ENCODE measurements at regions not wholly inside any gene's neighbourhood (a gene's known extent, or its start where the extent isn't known, plus 50 kb on each side); places are given as distances from the start of the nearest gene placed in this dataset.

- BruUV-seq (replicated peaks) = no TSS peak
- intact Hi-C loops (cut with micrococcal nuclease) (no loop called here), in situ Hi-C loops (cut with MboI) (no loop called here)
- Histone ChIP-seq H3K27ac (ENCODE audit: extremely low read depth, low read depth, low read length) (no peak overlapping the region), H3K79me2 (ENCODE audit: control insufficient read depth, insufficient read depth, low read length) (no peaks in the 10 kb centered on the region), H4K20me1 (replicated peaks; ENCODE audit: control insufficient read depth, insufficient read depth, low read length) (no peaks in the 10 kb centered on the region; the same call in 1 of the 2 replicates), H3K4me3 (no peak overlapping the region), H3K9me3 (replicated peaks; ENCODE audit: control insufficient read depth, insufficient read depth, low read depth, low read length) (no peaks in the 10 kb centered on the region), H3K27me3 (ENCODE audit: control insufficient read depth in 2 of 2, insufficient read depth in 2 of 2, low read length in 2 of 2) (no peaks in the 10 kb centered on the region), H3K4me2 (ENCODE audit: insufficient read depth, low read length) (no peak overlapping the region), H3K9ac (ENCODE audit: insufficient read depth in 1 of 2, low read depth in 2 of 2, low read length in 2 of 2) (no peak overlapping the region), H2AFZ (ENCODE audit: low read depth, low read length) (no peak overlapping the region), H3K9me1 (ENCODE audit: control insufficient read depth, insufficient read depth, low read length) (no peaks in the 10 kb centered on the region), H3K36me3 (ENCODE audit: control insufficient read depth, insufficient read depth, low read length) (no peaks in the 10 kb centered on the region), H3K4me1 (replicated peaks in 1 of 2; ENCODE audit: control insufficient read depth in 2 of 2, insufficient read depth in 2 of 2, low read length in 2 of 2) (no peaks in the 10 kb centered on the region)
- CTCF ChIA-PET (ENCODE audit: low intra/inter-chr PET ratio) = no interaction called here
- POLR2A ChIA-PET = no interaction called here
- DNase-seq (ENCODE audit: extremely low read depth in 1 of 4, low spot score in 3 of 4) (peak in 1 of 4 experiments; percentile 4), ATAC-seq (peak; percentile 42; the same call in 1 of the 3 replicates), FAIRE-seq (no peak)
- TF ChIP-seq ZNF76 (CRISPR knock-in tag; IDR thresholded peaks at IDR 0.05; ENCODE audit: borderline replicate concordance) = no peak
- no peak for TF ChIP-seq E2F1 (CRISPR knock-in tag; IDR thresholded peaks at IDR 0.05)
- peak; percentile 65 for TF ChIP-seq BHLHE40 (IDR thresholded peaks at IDR 0.05; ENCODE audit: low read length)
- TF ChIP-seq RAD21 (CRISPR knock-in tag; conservative IDR thresholded peaks at IDR 0.05 in 1 of 2, IDR thresholded peaks at IDR 0.05 in 1 of 2) = peak in 1 of 2 experiments; percentile 38; a peak in 2 of 4 replicates
- 0 out of 2 replicates have a peak, but pooled peaks have one; percentile 17 for TF ChIP-seq DEAF1 (CRISPR knock-in tag; IDR thresholded peaks at IDR 0.05)
- no peak for TF ChIP-seq CREBBP (IDR thresholded peaks at IDR 0.05; ENCODE audit: low read depth, low read length)
- no peak for TF ChIP-seq SETDB1 (IDR thresholded peaks at IDR 0.05; ENCODE audit: low read length)
- peak; percentile 6 to 28 (median 19); a peak in 2 of 6 replicates for TF ChIP-seq CTCF (IDR thresholded peaks at IDR 0.05 in 2 of 3, conservative IDR thresholded peaks at IDR 0.05 in 1 of 3; ENCODE audit: insufficient read depth in 2 of 3, low read depth in 1 of 3, low read length in 3 of 3)
- TF ChIP-seq FOS (IDR thresholded peaks at IDR 0.05; ENCODE audit: extremely low read depth, insufficient read length) = no peak
- WGBS (ENCODE audit: insufficient coverage, low coverage, missing lambda C conversion rate) = 0% methylated on average over 5 of the region's 5 CpGs
These were observed 621.5 kb upstream of the B3GAT1 start for GRCh38 chr11:135033540-135033939.
